ENCODE measurements at regions not wholly inside any gene's neighbourhood (a gene's known extent, or its start where the extent isn't known, plus 50 kb on each side); places are given as distances from the start of the nearest gene placed in this dataset.

DNA sequence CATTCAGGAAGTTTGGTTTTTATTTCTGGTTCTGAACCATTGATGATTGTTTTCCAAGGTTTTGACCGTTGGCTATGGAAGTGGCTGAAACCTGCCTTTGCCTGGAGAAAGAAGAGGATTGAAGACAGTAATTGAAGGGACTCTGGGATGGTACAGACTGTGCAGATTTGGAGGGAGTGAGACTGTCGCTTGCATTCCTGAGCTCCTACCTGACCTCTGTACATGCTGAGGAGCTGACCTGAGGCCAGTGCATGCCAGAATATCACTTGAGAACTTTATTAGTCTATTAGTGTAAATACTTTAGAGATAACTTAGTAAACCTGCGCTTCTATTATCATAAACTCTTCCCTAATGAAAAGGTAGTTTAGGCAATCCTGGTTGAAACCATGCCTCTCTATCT is 276.4 kb downstream of the IRS2 start:
- DNase-seq (ENCODE audit: low spot score), result no peak

DNA sequence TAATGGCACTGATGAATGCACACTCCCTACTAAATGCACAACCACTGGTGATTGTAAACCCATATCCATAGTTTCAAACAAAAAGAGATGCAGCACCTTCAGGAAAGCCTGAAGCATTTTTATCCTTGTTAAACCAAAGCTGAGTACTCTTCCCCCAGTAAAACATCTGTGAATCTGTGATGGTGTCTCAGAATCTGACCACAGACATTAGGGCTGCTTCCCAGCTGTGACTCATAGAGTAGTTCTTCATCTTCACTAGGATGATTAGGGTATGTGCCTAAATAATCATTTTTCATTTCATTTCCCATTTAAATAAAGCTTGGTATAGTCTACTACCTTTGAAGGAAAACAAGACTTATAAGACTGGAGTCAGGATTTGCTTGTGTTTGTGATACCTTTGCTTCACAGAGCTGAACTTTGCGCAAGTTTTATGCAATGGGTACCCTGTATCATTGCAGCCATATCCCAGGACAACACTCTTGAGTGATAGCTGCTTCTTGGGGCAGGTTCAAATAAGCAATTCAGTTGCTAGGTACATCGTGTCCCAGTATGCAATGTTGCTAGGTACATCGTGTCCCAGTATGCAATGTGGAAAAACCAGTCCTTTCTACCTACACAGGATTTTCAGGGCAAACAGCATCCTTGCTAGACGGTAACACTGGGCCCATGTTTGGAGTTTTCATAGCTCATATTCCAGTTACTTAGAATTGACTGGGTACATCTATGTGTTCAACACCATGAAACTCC is 277.1 kb downstream of the IRS2 start:
- no peak for DNase-seq (ENCODE audit: low spot score)

DNA sequence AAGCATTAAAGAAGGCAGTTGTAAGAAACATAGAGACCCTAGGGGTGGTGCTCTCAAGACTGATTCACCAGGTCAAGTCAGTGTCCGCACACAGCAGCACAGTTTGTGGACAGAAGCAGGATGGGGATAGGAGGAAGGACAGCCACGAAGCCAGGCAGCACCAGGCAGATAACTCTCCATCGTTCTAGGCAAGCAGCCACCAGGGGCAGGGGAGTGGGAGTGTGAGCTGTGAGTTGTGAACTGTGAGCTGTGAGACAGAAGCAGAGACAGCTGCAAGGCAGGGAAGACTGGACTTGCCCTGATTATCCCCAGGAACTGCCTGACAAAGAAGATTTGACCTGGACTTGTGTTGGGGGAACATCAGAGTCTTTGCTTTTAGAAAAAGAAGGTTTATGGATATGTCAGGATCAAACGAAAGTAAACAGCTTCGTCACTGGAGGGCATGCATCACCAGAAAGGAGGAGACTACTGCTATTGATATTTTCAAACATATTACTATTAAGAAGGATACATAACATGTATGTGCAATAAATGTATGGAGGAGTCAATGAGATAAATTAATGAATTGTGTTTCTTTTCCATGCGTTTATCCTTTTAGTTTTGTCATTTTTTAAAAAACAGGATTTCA is 286.1 kb downstream of the IRS2 start:
- DNase-seq (ENCODE audit: low spot score), result peak; percentile 32

DNA sequence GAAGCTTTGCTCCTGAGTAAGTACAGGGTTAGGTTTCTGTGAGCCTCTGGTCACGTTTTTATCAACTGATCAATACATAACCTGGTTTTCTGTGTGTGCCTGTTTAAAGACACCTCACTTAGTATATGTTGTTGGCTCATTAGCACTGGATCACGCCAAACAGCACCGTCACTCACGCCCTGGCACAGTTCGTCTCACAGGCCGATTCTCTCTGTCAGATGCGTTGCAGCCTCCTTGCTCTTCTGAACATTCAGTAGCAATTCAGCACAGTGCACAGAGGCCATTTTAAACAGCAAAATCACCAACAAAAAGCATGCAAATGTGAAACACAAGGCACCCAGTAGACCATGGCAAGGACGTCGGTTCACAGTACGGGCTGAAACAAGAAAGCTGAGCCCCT is 288.5 kb downstream of the IRS2 start:
- no peak for DNase-seq (ENCODE audit: low spot score)

DNA sequence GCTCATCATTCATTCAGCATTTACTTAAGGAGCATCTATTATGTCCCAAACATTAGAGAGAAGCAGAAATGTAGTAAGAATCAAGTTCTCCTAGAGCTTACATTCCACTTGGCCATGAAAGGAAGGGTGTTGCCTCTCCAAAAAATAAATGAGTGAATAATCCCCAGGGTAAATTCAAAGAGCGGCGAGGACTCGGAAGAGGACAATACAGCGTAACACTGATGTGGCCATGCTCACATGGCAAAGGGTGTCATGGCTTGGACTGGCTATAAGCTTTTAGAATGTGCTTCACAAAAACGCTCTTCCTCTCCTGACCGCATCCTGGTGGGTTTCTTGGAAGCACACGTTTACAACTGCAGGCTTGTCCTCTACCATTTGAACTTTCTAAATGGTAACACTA is 290.2 kb downstream of the IRS2 start:
- no peak for DNase-seq (ENCODE audit: low spot score)

DNA sequence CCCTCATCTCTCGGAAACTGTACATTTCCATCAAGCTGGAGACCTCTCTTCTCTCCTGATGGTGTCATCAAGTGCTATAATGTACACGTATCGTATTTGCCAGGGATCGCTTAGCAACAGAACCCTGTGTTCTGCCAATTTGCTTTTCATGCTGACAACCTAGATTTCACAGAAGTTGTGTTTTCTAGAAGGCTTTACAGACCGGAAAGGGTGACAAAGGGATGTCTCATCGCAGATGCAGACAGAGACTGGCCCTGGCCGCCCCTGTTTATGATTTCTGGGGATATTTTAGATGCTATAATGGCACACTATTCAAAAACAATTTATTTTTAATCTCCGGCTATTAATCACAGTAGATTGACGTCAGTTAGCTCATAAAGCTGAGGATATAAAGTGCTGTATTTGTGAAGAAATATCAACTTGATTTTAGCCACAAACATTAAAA is 291.4 kb downstream of the IRS2 start:
- DNase-seq (ENCODE audit: low spot score), result peak; percentile 11

DNA sequence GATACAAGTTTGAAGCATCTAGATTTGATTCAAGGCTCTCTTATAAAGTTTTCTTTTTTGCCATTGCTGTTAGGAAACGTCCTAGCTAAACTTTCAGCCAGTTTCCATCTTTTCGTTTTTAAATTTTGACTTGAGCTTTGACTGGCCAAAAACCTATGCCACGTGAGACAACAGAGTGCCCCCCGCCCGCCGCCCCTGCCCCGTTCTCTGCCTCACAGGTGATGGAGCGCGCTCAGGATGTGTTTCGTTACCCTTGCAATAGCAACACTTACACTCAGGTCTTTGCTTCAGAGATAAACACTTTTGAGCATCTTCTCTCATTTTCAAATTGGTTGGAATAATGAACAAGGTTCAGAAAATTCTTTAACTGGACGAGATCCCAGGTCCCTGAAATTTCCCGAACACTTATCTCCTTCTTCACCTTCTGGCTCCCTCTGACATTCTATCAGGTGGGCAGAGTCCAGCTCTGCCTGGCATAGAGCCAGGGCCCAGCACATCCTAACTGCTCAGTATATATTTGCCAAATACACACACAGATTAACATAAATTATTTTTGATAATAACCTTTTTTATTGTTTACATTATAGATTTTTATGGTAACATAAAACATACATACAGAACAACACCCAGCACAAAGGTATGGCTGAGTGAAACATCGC is 301.1 kb downstream of the IRS2 start:
- DNase-seq (ENCODE audit: low spot score), result no peak

DNA sequence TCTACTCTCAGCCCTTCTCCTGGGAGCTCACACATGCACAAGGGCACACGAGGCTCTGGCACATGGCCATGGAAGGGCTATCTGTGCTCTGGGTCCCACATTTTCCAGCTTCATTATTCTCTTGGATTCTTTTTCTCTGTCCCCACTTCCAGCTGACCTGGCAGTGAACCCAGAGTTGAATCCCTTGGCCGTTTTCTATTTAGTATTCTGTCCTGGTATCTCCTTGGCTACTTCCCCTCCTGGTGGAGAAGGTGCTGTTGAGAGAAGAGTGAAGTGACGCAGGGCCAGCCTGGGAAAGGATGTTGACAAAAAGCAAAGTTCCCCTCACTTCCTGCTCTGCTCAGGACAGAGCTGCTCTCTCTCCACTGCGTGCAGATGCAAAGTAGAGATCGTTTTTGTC is 303.1 kb downstream of the IRS2 start:
- peak; percentile 26 for DNase-seq (ENCODE audit: low spot score)

DNA sequence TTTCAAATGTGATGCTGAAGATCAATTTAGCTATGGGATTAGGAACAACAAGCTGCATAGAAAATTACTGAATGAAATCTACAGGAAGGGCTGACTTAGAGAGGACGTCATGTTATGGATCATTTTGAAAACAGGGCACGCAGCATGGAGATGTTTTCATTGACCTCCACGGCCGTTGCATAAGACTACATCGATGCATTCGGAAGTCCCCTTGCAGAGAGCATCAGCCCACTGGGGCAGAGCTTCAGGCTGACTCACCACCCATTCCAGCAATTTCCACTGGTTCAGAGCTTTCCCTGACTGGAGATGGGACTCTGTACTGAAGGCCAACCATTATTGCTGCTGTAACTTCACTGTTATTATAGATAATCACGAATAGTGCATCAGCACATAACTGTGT is 305.3 kb downstream of the IRS2 start:
- DNase-seq (ENCODE audit: low spot score), result no peak

DNA sequence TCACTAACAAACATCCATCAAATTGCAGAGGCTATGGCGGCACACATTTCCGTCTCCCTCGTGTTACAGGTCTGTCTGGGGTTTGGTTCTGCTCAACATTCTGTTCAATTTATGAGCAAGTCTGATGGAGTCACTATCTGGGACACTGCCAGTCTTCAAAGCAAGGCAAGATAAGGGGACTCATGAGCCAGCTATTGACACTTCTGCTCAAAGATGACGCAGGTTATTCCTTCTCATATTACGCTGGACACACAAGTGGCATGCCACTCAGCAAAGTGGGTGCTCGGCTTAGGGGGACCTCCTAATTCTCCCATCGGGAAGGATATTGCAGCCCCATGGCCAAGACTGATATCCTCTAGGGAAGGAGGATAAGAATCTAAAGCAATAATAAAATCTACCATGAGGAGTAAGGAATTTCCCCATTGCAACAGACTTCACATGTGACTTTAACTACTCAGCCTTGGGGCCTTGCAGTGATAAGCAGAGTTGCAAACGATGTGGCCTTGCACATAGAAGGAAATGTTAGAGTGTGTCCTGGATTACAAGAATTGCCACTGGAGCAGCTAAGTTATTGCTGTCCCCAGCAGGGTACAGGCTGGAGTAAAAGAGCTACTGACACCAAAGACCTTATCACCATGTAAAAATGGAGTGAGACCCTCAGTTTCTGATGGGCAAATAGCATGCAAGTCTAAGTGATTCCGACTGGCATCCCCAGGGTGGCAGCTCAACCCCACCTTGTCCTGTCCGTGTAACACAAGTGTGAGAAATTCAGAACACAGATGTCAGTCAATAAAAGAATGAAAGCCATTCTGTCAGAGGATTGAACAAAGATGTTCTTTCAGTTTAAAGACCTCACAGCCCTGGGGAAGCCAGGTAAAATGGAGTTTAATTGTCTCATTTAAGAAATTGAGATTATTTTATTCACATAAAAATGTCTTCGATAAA is 306.1 kb downstream of the IRS2 start:
- no peak for DNase-seq (ENCODE audit: low spot score)

DNA sequence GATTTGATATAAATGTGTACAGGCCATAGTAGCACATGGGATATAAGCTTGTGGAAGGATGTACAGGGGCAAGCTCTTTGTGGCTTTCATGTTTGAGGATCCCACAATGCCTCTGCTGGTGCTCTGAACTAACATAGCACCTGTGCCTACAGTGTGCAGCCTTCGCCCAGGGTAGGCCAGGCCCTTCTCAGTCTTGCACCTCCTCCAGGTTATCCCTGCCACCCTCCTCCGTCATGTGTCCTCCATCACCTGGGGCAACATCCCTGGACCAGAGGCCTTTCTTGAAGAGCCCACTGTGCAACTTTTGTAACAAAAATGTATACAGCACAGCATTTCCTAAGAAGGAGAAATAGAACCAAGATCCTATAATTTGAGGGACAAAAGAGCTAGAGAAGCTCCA is 306.8 kb downstream of the IRS2 start:
- no peak for DNase-seq (ENCODE audit: low spot score)

DNA sequence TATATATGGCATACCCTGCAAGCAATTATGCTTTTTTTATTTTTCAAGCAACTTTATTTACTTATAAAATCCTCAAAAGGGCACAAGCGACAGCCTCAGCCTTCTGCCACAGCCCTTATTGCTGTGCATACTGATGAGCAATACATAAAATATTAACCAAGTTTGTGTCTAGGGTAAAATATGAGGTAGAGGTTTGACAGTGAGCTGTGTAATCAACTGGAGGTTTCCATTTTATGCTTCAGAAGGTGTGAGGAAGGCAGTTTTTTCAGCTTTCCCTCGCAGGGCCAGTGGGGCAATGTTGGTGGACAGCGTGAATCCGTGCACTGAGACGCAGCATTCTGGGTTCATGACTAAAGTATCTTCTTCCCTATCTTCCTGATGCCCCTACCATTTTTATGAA is 310.4 kb downstream of the IRS2 start:
- DNase-seq (ENCODE audit: low spot score), result no peak

DNA sequence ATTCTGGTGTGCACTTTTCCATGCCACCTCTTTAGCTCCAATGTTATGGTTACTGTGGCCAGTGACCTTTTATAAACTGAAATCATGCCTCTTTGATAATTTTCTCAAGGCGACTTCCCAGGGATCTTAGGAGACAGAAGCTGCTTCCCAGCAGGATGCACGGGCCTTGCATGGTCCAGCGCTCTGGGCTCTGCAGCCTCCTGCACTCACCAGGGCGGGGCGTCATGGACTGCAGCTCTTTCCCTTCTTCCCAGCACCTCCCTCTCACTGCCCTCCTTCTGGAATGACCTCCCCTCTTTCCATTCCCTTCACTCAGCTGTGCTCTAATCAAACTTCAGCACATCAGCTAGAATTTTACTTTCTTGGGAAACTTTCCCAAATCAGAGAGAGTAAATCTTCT is 318.3 kb downstream of the IRS2 start:
- DNase-seq (ENCODE audit: low spot score), result no peak

DNA sequence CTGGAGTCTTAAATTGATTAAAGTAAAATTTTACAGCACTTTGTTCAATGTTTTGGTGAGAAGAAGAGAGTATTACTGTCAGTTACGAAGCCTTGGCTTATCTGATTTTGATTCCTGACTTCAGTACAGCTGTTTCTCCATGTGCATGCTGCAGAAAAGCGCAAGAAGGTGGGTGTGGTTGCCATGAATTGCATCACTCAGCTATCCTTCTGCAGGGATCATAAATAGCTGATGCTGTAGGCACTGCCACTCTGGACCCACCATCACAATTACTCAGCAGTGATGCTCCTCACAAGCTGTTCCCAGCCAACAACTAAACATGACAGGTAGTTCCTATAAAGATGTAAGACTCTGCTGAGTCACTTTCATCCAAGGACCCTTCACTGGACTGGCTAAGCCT is 321.2 kb downstream of the IRS2 start:
- DNase-seq (ENCODE audit: low spot score), result no peak

DNA sequence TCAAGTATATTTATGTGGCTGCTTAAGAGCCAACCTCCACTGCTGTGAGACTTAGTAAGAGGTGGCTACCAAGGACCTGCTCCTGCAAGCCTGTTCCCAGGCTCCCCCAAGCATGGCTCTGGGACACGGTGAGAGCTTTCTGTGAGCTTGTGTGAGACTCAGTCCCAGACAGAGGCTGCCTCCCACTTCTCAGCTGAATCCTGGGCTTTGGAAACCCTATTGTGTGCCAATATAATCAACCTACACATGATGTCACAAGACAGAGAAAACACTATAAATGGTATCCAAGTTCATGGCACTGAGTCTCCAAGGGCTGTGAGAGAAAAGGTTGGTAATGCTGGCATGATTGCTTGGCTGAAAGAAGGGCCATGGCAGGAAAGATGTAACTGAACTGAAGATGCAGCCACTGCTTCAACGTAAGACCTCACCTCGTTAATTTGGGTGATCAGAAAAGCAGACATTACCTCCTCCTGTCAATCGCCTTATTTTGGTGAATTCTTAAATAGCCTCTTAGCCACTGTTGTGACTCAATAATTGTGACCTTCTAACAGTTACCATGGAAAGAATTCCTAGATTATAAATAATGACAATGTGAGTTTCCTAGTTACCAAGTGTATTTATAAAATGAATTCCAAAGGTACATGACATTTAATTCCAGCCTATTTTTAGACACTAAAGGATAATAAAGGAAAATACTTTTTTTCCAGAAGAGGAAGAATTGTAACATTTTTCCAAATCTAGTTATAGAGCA is 332.0 kb downstream of the IRS2 start:
- no peak for DNase-seq (ENCODE audit: low spot score)

DNA sequence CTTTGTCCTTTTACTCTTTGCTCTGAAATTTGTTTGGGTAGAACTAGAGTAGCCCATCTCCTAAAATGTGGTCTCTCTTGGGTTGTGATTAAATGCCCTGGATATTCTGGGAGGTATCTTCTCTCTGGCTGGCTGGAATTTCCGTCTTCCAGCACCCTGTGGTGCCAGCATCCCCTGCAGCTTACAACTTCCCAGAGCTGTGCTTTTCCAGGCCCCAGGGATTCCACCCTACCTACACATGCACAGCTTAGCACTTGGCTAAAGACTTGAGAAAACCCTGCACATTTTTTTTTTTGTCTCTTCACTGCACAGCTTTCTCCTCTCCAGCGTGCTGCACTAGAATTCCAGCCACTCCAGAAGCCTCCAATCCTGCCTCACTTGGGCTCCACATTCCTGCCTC is 334.7 kb downstream of the IRS2 start:
- no peak for DNase-seq (ENCODE audit: low spot score)

DNA sequence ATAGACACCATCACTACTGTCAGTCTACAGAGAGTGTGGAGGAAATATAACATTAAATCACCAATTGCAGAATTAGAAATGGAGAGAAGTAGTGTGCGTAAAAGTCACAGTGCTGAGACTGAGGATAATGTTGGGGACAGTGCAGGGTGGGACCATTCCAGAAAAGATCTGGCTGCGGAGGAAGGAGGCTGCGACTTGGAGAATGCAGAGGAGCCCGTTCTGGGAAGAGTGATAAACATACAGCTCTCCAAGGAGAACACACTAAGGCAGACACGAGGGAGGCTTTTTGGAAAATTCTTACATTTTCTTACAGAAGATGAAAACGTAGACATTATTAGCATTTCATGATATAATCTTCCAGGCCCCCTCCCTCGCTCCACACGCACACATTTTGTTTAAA is 337.8 kb downstream of the IRS2 start:
- DNase-seq (ENCODE audit: low spot score), result no peak

DNA sequence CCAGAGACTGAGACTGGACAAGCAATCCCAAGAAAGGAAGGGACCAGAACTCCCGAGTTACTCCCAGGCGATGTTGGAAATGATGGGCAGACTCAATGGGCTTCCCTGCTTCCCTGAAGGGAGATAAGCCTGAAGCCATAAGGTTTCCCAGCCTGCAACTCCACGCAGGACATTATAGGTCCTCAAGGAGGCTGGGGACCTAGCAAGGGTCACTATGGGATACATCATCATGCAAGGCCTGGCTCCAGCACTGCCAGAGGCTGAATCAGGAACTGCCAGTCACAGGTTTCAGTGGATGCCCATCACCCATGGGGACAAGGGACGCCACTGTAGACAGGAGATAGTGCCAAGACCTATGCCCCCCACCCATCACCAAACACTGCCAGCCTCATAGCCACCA is 338.7 kb downstream of the IRS2 start:
- DNase-seq (ENCODE audit: low spot score), result no peak

DNA sequence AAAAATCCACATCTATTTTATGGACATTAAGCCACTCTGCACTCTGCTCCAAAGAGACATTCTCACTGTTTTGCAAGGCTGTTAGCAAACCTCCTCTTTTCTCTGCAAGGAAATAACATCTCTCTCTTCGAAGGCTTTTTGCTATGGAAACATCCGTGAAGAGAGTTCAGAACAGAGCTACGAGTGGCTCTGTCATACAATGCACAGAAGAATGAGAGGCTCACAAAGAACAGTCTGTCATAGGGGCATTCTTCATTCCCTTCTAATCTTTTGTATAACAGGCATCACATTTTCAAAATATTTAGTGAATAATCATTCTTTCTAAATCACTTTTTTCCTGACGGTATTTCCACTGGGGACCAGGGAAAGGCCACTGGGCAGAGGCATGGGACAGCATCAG is 346.1 kb downstream of the IRS2 start:
- DNase-seq (ENCODE audit: low spot score), result no peak

DNA sequence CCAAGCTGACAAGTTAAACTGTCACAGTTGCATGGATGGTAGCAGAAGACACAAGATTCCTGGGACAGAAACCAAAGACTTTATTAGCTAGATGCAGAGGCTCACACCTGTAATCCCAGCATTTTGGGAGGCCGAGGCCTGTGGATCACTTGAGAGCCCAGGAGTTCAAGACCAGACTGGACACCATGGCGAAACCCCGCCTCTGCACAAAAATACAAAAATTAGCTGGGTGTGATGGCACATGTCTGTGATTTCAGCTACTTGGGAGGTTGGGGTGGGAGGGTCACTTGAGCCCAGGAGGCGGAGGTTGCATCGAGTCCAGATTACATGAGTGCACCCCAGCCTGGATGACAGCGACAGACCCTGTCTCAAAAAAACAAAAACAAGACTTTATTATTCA is 346.6 kb downstream of the IRS2 start:
- no peak for DNase-seq (ENCODE audit: low spot score)

DNA sequence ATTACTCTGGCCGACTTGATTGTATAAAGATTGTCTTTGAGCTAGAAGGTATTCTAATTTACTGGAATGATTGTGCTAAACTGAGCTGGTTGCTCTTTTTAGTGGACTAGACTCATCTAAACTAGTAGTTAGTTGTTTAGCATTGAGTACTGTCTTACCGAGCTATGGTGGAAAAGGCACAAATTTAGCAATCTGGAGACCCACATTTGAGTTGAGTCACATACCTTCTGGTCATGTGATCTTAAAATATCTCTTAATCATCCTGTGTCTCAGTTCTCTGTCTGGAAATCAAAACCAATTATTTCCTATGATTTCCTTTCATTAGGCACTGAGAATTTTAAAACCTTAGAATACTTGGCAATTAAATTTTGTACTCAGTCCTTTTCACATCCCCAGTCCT is 349.5 kb downstream of the IRS2 start:
- no peak for DNase-seq (ENCODE audit: low spot score)

All from pons (tissue), 1 donor.